Muscle of leg (tissue), 3 donors: ENCODE measurements at regions not wholly inside any gene's neighbourhood (a gene's known extent, or its start where the extent isn't known, plus 50 kb on each side); places are given as distances from the start of the nearest gene placed in this dataset.
"Not testable (repeated sequence)": the region's sequence is repeated elsewhere in the genome, so short reads cannot be mapped to it uniquely, and the experiment has no call there.

Experiments
- DNase-seq: peaks from one replicate; pipeline ENCODE4 v3.0.0; 2013
- H3K27ac ChIP-seq: one replicate; pipeline ENCODE4 v1.5.1; 2013; ENCODE audit warnings: mild to moderate bottlenecking, low read length, control low read depth
- H3K27me3 ChIP-seq: one replicate; pipeline ENCODE4 v1.6.1; 2013; ENCODE audit warnings: low read length; ENCODE audit not compliant: control insufficient read depth, insufficient read depth
- H3K36me3 ChIP-seq: one replicate; pipeline ENCODE4 v1.6.1; 2013; ENCODE audit warnings: low read length; ENCODE audit not compliant: control insufficient read depth, insufficient read depth
- H3K4me1 ChIP-seq: one replicate; pipeline ENCODE4 v1.6.1; 2013; ENCODE audit warnings: low read length; ENCODE audit not compliant: control insufficient read depth, insufficient read depth
- H3K4me3 ChIP-seq: one replicate; pipeline ENCODE4 v1.5.1; 2013; ENCODE audit warnings: low read length, control low read depth
- H3K9me3 ChIP-seq: replicated peaks from 2 replicates; pipeline ENCODE4 v1.6.1; 2013; ENCODE audit warnings: low read depth, low read length; ENCODE audit not compliant: control insufficient read depth
- WGBS: methylation state at CpG from one replicate; pipeline ENCODE4 v1.1.5; 2013; ENCODE audit warnings: missing lambda C conversion rate; ENCODE audit not compliant: insufficient coverage; 5-methylcytosine and 5-hydroxymethylcytosine counted together

GRCh38 chr7:34564091-34564490 lies 93.9 kb upstream of the NPSR1 start:
- DNase-seq, result no peak
- H3K4me1 ChIP-seq, result no peaks in the 10 kb centered on the region
- H3K4me3 ChIP-seq, result no peak overlapping the region
- no peaks in the 10 kb centered on the region for H3K27me3 ChIP-seq
- 85% methylated on average over 5 of the region's 7 CpGs for WGBS
- H3K27ac ChIP-seq, result no peak overlapping the region
- H3K9me3 ChIP-seq, result no peaks in the 10 kb centered on the region
- H3K36me3 ChIP-seq, result no peaks in the 10 kb centered on the region

- Histone ChIP-seq H3K9me3 (peaks cover under 1% of the 10 kb centered on the region), H3K36me3 (no peaks in the 10 kb centered on the region), H3K27ac (no peak overlapping the region), H3K4me1 (no peaks in the 10 kb centered on the region), H3K27me3 (no peaks in the 10 kb centered on the region), H3K4me3 (no peak overlapping the region)
- WGBS, result no CpG with 5 or more reads among the region's 1 CpG
- no peak for DNase-seq
Observed at GRCh38 chr7:34567906-34568305, 90.1 kb upstream of the NPSR1 start.

GRCh38 chr7:34569975-34570699 lies 87.9 kb upstream of the NPSR1 start:
- no peaks in the 10 kb centered on the region for H3K36me3 ChIP-seq
- H3K4me1 ChIP-seq, result no peaks in the 10 kb centered on the region
- H3K27me3 ChIP-seq, result no peaks in the 10 kb centered on the region
- WGBS, result no CpG with 5 or more reads among the region's 6 CpGs
- H3K27ac ChIP-seq, result no peak overlapping the region
- peaks cover 3% of the 10 kb centered on the region for H3K9me3 ChIP-seq
- H3K4me3 ChIP-seq, result no peak overlapping the region
- DNase-seq, result no peak

- Histone ChIP-seq H3K9me3 (peaks cover 5% of the 10 kb centered on the region), H3K27ac (no peak overlapping the region), H3K4me3 (no peak overlapping the region), H3K4me1 (no peaks in the 10 kb centered on the region), H3K27me3 (no peaks in the 10 kb centered on the region), H3K36me3 (no peaks in the 10 kb centered on the region)
- no CpG with 5 or more reads among the region's 2 CpGs for WGBS
- DNase-seq, result no peak
Observed at GRCh38 chr7:34575006-34575405, 83.0 kb upstream of the NPSR1 start.

- no CpG with 5 or more reads among the region's 1 CpG for WGBS
- not testable (repeated sequence) for H3K27me3 ChIP-seq, H3K4me1 ChIP-seq, H3K36me3 ChIP-seq, H3K9me3 ChIP-seq, H3K27ac ChIP-seq, DNase-seq, H3K4me3 ChIP-seq
Observed at GRCh38 chr7:34577934-34578333, 80.1 kb upstream of the NPSR1 start.

- no CpG with 5 or more reads among the region's 6 CpGs for WGBS
- not testable (repeated sequence) for H3K27me3 ChIP-seq, DNase-seq, H3K9me3 ChIP-seq, H3K27ac ChIP-seq, H3K36me3 ChIP-seq, H3K4me3 ChIP-seq, H3K4me1 ChIP-seq
Observed at GRCh38 chr7:34581698-34582097, 76.3 kb upstream of the NPSR1 start.

- no peak for DNase-seq
- no peak overlapping the region for H3K27ac ChIP-seq
- H3K36me3 ChIP-seq, result no peaks in the 10 kb centered on the region
- no peak overlapping the region for H3K4me3 ChIP-seq
- H3K27me3 ChIP-seq, result no peaks in the 10 kb centered on the region
- H3K4me1 ChIP-seq, result no peaks in the 10 kb centered on the region
- 92% methylated on average over 6 of the region's 6 CpGs for WGBS
- H3K9me3 ChIP-seq, result no peaks in the 10 kb centered on the region
Observed at GRCh38 chr7:34584526-34584925, 73.5 kb upstream of the NPSR1 start.

GRCh38 chr7:34596887-34597286 lies 61.1 kb upstream of the NPSR1 start:
- H3K4me1 ChIP-seq, result no peaks in the 10 kb centered on the region
- H3K36me3 ChIP-seq, result no peaks in the 10 kb centered on the region
- H3K27ac ChIP-seq, result no peak overlapping the region
- WGBS, result no CpG with 5 or more reads among the region's 2 CpGs
- no peaks in the 10 kb centered on the region for H3K27me3 ChIP-seq
- no peak for DNase-seq
- H3K4me3 ChIP-seq, result no peak overlapping the region
- H3K9me3 ChIP-seq, result no peaks in the 10 kb centered on the region

GRCh38 chr7:34603711-34604444 lies 54.1 kb upstream of the NPSR1 start:
- no peaks in the 10 kb centered on the region for H3K36me3 ChIP-seq
- H3K9me3 ChIP-seq, result no peaks in the 10 kb centered on the region
- DNase-seq, result peak; percentile 39
- H3K4me3 ChIP-seq, result no peak overlapping the region
- H3K4me1 ChIP-seq, result no peaks in the 10 kb centered on the region
- WGBS, result 100% methylated on average over 1 of the region's 3 CpGs
- H3K27ac ChIP-seq, result no peak overlapping the region
- no peaks in the 10 kb centered on the region for H3K27me3 ChIP-seq
